NCI-H748 treated with DMSO at 0.1 percent for 48 hours (cell line): ENCODE measurements at regions not wholly inside any gene's neighbourhood (a gene's known extent, or its start where the extent isn't known, plus 50 kb on each side); places are given as distances from the start of the nearest gene placed in this dataset.

Experiments used
- DNase-seq: peaks from one replicate; lab custom pipeline; 2025; lab: John Stamatoyannopoulos, UW

GRCh38 chr1:221431068-221431651 lies 310.7 kb downstream of the DUSP10 start:
- DNase-seq, result no peak

GRCh38 chr1:221431961-221432360 lies 309.9 kb downstream of the DUSP10 start:
- DNase-seq, result no peak

GRCh38 chr1:221435504-221435904 lies 306.4 kb downstream of the DUSP10 start:
- peak; percentile 48 for DNase-seq

GRCh38 chr1:221437171-221437570 lies 304.7 kb downstream of the DUSP10 start:
- no peak for DNase-seq

GRCh38 chr1:221437926-221438325 lies 304.0 kb downstream of the DUSP10 start:
- no peak for DNase-seq

GRCh38 chr1:221439008-221439746 lies 302.7 kb downstream of the DUSP10 start:
- no peak for DNase-seq

- DNase-seq, result no peak
These were observed 302.0 kb downstream of the DUSP10 start for GRCh38 chr1:221439747-221440501.

GRCh38 chr1:221440658-221441057 lies 301.2 kb downstream of the DUSP10 start:
- no peak for DNase-seq

- DNase-seq, result no peak
These were observed 299.8 kb downstream of the DUSP10 start for GRCh38 chr1:221442056-221442455.

- no peak for DNase-seq
These were observed 297.5 kb downstream of the DUSP10 start for GRCh38 chr1:221444346-221444745.

GRCh38 chr1:221448585-221449175 lies 293.2 kb downstream of the DUSP10 start:
- no peak for DNase-seq

- DNase-seq, result no peak
These were observed 292.7 kb downstream of the DUSP10 start for GRCh38 chr1:221449194-221449593.

- DNase-seq, result no peak
These were observed 292.0 kb downstream of the DUSP10 start for GRCh38 chr1:221449801-221450470.

GRCh38 chr1:221451741-221452140 lies 290.1 kb downstream of the DUSP10 start:
- no peak for DNase-seq

GRCh38 chr1:221454096-221454495 lies 287.8 kb downstream of the DUSP10 start:
- DNase-seq, result no peak

- DNase-seq, result no peak
These were observed 285.0 kb downstream of the DUSP10 start for GRCh38 chr1:221456918-221457317.

GRCh38 chr1:221457685-221458446 lies 284.0 kb downstream of the DUSP10 start:
- DNase-seq, result no peak

- no peak for DNase-seq
These were observed 283.3 kb downstream of the DUSP10 start for GRCh38 chr1:221458447-221459156.

GRCh38 chr1:221459558-221459957 lies 282.3 kb downstream of the DUSP10 start:
- DNase-seq, result no peak

- DNase-seq, result no peak
These were observed 279.5 kb downstream of the DUSP10 start for GRCh38 chr1:221462345-221462744.

- DNase-seq, result no peak
These were observed 273.3 kb downstream of the DUSP10 start for GRCh38 chr1:221468546-221468945.
